Stomach (tissue), 8 donors: ENCODE measurements at regions not wholly inside any gene's neighbourhood (a gene's known extent, or its start where the extent isn't known, plus 50 kb on each side); places are given as distances from the start of the nearest gene placed in this dataset.

Experiments
- DNase-seq, 2 donors: peaks; one replicate each; pipeline versions ENCODE4 v3.0.0 to v3.0.0-alpha.2; 2013 to 2019
- H3K27ac ChIP-seq, 5 donors: fragments of 200-600 bp in 4 of 5; sonication (generic) in 4 of 5; one replicate each; pipeline ENCODE4 v1.5.1; 2013 to 2019; ENCODE audit warnings: mild to moderate bottlenecking in 1 of 5, moderate library complexity in 1 of 5
- H3K27me3 ChIP-seq, 3 donors: fragments of 200-600 bp; sonication (generic); one replicate each; pipeline ENCODE4 v1.5.1; 2017 to 2019; ENCODE audit warnings: mixed run types in 1 of 3
- H3K36me3 ChIP-seq, 4 donors: fragments of 200-600 bp; sonication (generic); 1 replicate in 3 of 4; 2 replicates in 1 of 4; pipeline ENCODE4 v1.5.1; 2016 to 2019
- H3K4me1 ChIP-seq, 4 donors: fragments of 200-600 bp; sonication (generic); one replicate each; pipeline ENCODE4 v1.5.1; 2016 to 2019
- H3K4me3 ChIP-seq, 4 donors: fragments of 200-600 bp; sonication (generic) in 3 of 4; one replicate each; pipeline ENCODE4 v1.5.1; 2016 to 2019; ENCODE audit warnings: mild to moderate bottlenecking in 1 of 4
- H3K9me3 ChIP-seq, 4 donors: fragments of 200-600 bp; sonication (generic); one replicate each; pipeline ENCODE4 v1.5.1; 2016 to 2019
- EP300 ChIP-seq: sonication (generic); formaldehyde crosslinking; IDR thresholded peaks from one replicate; pipeline ENCODE4 v1.6.1; 2017; ENCODE audit warnings: antibody characterized with exemption
- POLR2A ChIP-seq, 4 donors: fragments of 450-650 bp; IDR thresholded peaks; one replicate each; pipeline ENCODE4 v1.6.1; 2016; ENCODE audit warnings: antibody characterized with exemption in 4 of 4, control low read depth in 2 of 4, mild to moderate bottlenecking in 1 of 4, moderate library complexity in 1 of 4
- POLR2AphosphoS5 ChIP-seq, 3 donors: sonication (generic); formaldehyde crosslinking; IDR thresholded peaks; one replicate each; pipeline ENCODE4 v1.6.1; 2016; ENCODE audit warnings: antibody characterized with exemption in 3 of 3
- WGBS, 5 donors: extraction: QIAGEN DNeasy Blood & Tissue Kit in 3 of 5; methylation state at CpG; one replicate each; pipeline versions ENCODE4 v1.1.5 to v1.1.7; 2013 to 2018; 5-methylcytosine and 5-hydroxymethylcytosine counted together
- intact Hi-C: fragments of 100-400 bp; cut with DNase I; formaldehyde crosslinking; loops from one replicate; pipeline ENCODE4 v1.15.1; 2023; ENCODE audit warnings: low total_unique reads
- TF ChIP-seq, protein P1 (sequence below), 7 experiments: fragments of 450-650 bp in 4 of 7; fragments of 200-600 bp in 3 of 7; sonication (generic) in 3 of 7; IDR thresholded peaks; one replicate each; pipeline ENCODE4 v1.5.1; 2016 to 2019; ENCODE audit warnings: antibody characterized with exemption in 7 of 7, control low read depth in 2 of 7, mild to moderate bottlenecking in 1 of 7
- donor health status: healthy with polysubstance abuse.
- donor health status: Bipolar disorder and iron deficiency.
- donor health status: healthy.

DNA sequence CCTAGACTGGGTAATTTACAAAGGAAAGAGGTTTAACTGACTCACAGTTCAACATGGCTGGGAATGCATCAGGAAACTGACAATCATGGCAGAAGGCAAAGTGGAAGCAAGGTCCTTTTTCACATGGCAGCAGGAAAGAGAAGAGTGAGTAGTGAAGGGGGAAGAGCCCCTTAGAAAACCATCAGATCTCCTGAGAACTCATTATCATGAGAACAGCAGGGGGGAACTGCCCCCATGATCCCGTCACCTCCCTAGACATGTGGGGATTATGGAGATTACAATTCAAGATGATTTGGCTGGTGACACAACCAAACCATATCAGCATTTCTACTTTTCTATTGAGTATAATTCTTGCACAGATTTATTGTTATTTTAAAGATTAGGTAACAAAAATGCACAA lies 822.1 kb upstream of the FLRT2 start:
- no peak overlapping the region for H3K27ac ChIP-seq
- no peaks in the 10 kb centered on the region for H3K4me1 ChIP-seq
- no peak for DNase-seq
- TF ChIP-seq EP300 (no peak), POLR2AphosphoS5 (IDR thresholded peaks at IDR 0.05) (no peak), POLR2A (IDR thresholded peaks at IDR 0.05) (no peak)
- TF ChIP-seq, protein P1, sequence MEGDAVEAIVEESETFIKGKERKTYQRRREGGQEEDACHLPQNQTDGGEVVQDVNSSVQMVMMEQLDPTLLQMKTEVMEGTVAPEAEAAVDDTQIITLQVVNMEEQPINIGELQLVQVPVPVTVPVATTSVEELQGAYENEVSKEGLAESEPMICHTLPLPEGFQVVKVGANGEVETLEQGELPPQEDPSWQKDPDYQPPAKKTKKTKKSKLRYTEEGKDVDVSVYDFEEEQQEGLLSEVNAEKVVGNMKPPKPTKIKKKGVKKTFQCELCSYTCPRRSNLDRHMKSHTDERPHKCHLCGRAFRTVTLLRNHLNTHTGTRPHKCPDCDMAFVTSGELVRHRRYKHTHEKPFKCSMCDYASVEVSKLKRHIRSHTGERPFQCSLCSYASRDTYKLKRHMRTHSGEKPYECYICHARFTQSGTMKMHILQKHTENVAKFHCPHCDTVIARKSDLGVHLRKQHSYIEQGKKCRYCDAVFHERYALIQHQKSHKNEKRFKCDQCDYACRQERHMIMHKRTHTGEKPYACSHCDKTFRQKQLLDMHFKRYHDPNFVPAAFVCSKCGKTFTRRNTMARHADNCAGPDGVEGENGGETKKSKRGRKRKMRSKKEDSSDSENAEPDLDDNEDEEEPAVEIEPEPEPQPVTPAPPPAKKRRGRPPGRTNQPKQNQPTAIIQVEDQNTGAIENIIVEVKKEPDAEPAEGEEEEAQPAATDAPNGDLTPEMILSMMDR (IDR thresholded peaks at IDR 0.05) = no peak
- H3K36me3 ChIP-seq = no peaks in the 10 kb centered on the region
- H3K4me3 ChIP-seq = no peak overlapping the region
- H3K9me3 ChIP-seq = no peaks in the 10 kb centered on the region
- intact Hi-C loops = no loop called here
- no peaks in the 10 kb centered on the region for H3K27me3 ChIP-seq
- 75 to 96% (median 93%) methylated on average over 1 of the region's 1 CpG for WGBS, 5 donors

DNA sequence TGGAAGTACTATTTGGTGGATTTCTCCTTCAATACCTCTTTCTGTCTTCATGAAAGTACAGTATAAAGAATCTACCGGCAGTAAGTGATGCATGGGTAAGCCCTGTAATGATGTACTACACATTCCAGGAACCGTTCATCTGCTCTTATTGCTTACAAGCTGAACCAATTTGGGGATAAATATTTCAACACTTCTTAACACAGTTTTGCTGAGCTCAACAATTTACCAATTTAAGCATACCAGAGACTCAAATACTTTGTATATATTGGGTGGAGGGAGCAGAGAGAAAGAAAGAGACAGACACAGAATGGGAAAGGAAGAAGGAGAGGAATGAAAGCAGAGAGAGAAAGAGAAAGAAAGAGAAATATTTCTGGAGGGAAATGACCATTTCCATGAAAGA lies 821.1 kb upstream of the FLRT2 start:
- Histone ChIP-seq H3K9me3 (no peaks in the 10 kb centered on the region), H3K36me3 (no peaks in the 10 kb centered on the region), H3K27ac (no peak overlapping the region), H3K27me3 (no peaks in the 10 kb centered on the region), H3K4me3 (no peak overlapping the region), H3K4me1 (no peaks in the 10 kb centered on the region)
- DNase-seq = no peak
- 54 to 77% (median 68%) methylated on average over 2 of the region's 2 CpGs for WGBS, 5 donors
- TF ChIP-seq POLR2AphosphoS5 (IDR thresholded peaks at IDR 0.05) (no peak), POLR2A (IDR thresholded peaks at IDR 0.05) (no peak), EP300 (no peak)
- TF ChIP-seq, protein P1 (IDR thresholded peaks at IDR 0.05) = no peak
- intact Hi-C loops = no loop called here

DNA sequence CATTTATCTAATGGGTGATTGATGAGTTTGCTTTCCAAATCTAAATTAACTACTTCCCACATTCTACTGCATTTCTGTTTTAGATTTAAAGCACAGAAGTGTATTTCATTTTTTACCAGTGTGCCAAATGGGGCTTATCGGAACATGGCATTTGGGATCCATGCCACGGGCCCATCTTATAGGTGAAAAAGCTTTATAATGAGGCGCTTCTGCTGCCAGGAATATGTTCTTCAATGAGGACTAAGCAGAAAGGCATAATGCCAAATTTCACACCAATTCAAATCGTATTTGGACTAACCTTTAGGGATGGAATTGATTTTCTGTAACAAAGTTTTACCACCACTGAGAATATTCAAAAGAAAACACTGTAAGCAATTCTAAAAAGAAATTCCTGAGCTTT lies 803.5 kb upstream of the FLRT2 start:
- Histone ChIP-seq H3K27me3 (no peaks in the 10 kb centered on the region), H3K4me3 (no peak overlapping the region), H3K27ac (no peak overlapping the region), H3K36me3 (no peaks in the 10 kb centered on the region), H3K9me3 (no peaks in the 10 kb centered on the region), H3K4me1 (no peaks in the 10 kb centered on the region)
- intact Hi-C loops = no loop called here
- TF ChIP-seq, protein P1 (IDR thresholded peaks at IDR 0.05) = no peak
- no peak for TF ChIP-seq EP300
- TF ChIP-seq POLR2AphosphoS5 (IDR thresholded peaks at IDR 0.05) = no peak
- no peak for TF ChIP-seq POLR2A (IDR thresholded peaks at IDR 0.05)
- WGBS, 5 donors = 78 to 88% (median 85%) methylated on average over 4 of the region's 4 CpGs
- DNase-seq = no peak

DNA sequence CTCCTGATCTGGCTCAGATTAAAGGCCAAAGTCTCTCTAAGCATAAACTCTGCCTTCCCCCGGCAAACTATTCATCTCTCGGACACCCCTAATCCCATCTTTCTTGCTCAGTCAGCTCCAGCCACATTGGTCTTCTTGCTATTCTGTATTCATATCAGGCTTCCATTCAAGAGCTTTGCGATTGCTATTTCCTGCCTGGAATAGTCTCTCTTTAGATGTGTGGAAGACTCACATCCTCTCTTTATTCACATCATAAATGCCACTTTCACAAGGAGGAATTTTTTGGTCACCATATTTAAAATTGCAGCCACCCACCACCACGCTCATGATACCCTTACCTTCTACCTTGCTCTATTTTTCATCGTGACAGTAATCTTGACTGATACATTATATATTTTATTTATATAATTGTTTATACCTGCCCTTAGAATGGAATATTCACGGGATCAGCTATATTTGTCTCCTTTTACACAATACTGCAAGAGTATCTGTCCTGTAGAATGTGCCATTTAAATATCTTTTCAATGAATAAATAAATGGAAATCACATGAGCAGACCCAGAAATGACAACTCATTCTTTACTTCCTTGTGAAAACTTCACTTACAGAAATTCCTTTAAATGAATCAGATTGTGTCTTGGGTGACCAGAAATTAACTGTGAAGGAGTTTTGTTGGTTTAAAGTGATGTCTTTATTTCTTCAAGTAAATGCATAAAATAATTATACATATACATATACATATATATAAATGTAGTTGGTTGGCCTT lies 780.6 kb upstream of the FLRT2 start:
- Histone ChIP-seq H3K36me3 (no peaks in the 10 kb centered on the region), H3K27ac (no peak overlapping the region), H3K27me3 (no peaks in the 10 kb centered on the region), H3K4me1 (peaks cover 0 to 14% (median 6%) of the 10 kb centered on the region in 4 donors), H3K9me3 (peaks cover 0 to 7% (median 0%) of the 10 kb centered on the region in 4 donors), H3K4me3 (no peak overlapping the region)
- 84 to 91% (median 87%) methylated on average over 6 of the region's 6 CpGs for WGBS, 5 donors
- no peak for DNase-seq
- intact Hi-C loops = no loop called here
- TF ChIP-seq, protein P1 (IDR thresholded peaks at IDR 0.05) = no peak
- no peak for TF ChIP-seq POLR2A (IDR thresholded peaks at IDR 0.05)
- no peak for TF ChIP-seq EP300
- no peak for TF ChIP-seq POLR2AphosphoS5 (IDR thresholded peaks at IDR 0.05)
